Activated CD4-positive, alpha-beta T cell treated with anti-CD3 and anti-CD28 coated beads, Interleukin-2, Interleukin-6, amounts not matched to agents 100 ng/mL and 50 ng/mL, durations not matched to agents 16 hours and 8 hours (primary cell): ENCODE measurements at regions not wholly inside any gene's neighbourhood (a gene's known extent, or its start where the extent isn't known, plus 50 kb on each side); places are given as distances from the start of the nearest gene placed in this dataset.
"Not testable (repeated sequence)": the region's sequence is repeated elsewhere in the genome, so short reads cannot be mapped to it uniquely, and the experiment has no call there.

Source experiments
- DNase-seq: peaks from one replicate; pipeline ENCODE4 v3.0.0-alpha.2; 2020

DNA sequence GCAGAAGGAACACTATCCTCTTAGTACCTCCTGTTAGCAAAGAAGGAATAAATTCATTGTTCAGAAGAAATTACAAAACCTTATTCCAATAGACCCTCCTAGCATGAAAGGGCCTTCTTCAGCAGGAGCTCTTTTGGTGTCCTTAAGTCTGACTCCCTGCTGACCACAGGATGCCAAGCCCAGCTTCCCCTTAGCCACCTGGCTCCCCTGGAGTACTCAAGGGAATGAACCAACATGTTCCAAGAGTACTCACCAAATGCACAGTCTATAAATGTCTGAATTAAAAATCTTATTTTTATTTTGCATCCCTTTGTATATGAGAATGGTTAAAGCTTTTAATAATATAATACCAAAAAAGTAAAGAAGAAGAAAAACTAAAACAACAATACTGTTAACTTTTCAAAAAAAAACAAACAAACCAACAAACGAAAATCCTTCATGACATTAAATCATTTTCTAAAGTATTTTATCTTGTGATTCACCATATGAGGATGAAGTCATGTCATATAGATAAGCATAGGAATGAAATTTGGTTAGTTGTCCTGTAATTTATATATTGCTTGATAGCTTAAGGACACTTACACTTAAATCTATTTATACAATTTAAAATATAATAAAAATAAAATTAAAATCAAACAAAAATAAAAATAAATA is 1355.1 kb downstream of the HACE1 start:
- no peak for DNase-seq

DNA sequence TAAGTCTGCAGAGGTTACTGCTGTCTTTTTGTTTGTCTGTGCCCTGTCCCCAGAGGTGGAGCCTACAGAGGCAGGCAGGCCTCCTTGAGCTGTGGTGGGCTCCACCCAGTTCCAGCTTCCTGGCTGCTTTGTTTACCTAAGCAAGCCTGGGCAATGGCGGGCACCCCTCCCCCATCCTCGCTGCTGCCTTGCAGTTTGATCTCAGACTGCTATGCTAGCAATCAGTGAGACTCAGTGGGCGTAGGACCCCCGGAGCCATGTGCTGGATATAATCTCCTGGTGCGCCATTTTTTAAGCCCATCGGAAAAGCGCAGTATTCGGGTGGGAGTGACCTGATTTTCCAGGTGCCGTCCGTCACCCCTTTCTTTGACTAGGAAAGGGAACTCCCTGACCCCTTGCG is 1363.1 kb downstream of the HACE1 start:
- DNase-seq: not testable (repeated sequence)

DNA sequence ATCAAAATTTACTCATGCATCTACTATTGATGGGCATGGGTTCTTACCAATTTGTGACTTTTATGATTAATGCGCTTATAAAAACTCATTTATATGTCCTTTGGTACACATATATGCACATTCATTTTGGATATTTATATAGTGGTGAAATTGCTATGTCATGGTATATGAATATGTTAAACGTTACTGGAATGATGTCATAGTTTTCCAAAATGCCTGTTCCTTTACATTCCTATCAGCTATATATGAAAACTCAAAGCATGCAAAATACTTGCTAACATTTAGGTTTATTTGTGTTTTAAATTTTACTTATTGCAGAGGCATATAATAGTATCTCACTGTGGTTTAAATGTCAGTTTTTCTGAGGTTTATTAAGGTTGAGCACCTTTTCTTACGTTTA is 1403.1 kb downstream of the HACE1 start:
- DNase-seq: no peak

DNA sequence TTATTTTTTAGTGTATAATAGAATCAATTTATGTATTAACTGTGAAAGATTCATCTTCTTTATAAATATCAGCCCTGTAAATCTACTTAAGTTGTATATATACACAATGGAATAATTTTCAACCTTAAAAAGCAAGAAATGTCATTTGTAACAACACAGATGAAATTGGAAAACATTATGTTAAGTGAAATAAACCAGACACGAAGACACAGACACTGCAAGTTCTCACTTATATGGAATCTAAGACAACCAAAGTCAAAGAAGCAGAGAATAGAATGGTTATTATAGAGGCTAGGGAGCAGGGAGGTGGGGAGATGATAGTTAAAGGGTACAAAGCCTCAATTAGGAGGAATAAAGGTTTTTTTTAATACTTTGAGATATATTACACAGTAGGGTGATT is 1404.4 kb downstream of the HACE1 start:
- DNase-seq: no peak

DNA sequence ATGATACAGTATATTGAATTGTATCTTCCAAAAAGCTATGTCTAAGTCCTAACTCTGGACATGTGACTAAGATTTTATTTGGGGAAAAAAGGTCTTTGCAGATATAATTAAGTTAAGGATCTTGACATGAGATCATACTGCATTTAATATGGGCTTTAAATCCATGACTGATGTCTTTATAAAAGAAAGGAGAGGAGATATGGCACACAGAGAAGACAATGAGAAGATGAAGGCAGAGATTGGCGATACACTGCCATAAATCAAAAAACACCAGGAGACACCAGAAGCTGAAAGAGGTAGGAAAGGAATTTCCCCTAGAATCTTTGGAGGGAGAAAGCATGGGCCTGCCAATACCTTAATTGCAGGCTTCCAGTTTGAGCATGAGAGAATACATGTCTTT is 1450.2 kb downstream of the HACE1 start:
- no peak for DNase-seq

DNA sequence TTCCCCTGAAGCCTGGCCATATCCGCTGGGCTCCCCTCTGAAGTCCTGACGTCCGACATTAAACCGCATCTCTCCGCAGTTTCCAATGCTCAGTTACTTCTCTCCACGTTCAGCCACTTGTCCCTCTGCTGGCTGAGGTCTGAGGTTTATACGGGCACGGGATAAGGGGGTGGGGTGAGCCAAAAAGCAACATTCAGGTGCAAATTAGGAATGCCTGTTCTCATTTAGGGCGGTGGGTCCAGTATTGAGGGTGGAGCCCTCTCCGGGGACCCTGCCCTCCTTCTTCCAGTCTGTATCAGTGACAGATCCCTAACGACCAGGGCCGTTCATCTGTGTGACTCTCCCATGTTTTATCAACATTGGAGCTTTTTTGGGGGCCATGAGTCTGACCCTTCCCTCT is 1454.4 kb downstream of the HACE1 start:
- no peak for DNase-seq

DNA sequence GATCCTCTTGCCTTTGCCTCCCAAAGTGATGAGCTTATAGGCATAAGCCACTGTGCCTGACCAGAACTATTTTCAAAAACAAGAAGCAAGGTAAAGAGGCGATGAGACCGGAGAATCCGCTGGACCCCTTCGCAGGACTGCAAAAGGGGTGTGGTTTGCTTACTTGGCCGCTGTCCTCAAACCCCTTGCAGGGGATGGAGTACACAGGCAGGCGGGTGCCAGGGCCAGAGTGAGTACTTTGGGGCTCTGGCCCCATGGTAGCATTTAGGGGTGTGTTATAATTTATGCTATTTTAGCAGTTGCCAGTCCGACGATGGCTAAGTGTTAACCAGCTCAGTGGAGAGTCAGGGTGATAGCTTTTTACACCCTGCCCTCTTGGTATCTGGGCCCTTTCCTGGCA is 1454.9 kb downstream of the HACE1 start:
- DNase-seq: no peak

DNA sequence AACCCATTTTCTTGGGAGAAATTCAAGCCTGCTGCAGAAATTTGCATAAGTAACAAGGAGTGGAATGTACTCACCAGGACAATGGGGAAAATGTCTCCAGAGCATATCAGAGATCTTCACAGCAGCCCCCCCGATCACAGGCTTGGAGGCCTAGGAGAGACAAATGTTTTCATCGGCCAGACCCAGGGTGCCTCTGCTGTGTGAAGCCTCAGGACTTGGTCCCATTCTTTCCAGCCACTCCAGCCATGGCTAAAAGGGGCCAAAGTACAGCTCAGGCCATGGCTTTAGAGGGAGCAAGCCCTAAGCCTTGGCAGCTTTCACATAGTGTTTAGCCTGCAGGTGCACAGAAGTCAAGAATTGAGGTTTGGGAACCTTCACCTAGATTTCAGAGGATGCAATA is 1463.0 kb downstream of the HACE1 start:
- no peak for DNase-seq

DNA sequence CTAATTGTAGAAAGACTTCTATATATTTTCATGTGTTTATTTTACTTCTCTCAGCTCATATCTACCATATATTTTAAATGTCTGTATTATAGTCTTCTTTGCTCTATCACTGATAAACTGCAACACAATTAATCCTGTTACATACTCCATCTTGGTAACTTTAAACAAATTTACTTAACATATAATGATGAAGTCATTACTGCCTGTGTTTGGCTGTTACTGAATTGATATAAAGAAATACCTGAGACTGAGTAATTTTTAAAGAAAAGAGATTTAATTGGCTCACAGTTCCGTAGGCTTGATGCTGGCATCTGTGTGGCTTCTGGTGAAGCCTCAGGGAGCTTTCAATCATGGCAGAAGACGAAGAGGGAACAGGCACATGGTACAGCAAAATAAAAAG is 1480.4 kb downstream of the HACE1 start:
- no peak for DNase-seq

DNA sequence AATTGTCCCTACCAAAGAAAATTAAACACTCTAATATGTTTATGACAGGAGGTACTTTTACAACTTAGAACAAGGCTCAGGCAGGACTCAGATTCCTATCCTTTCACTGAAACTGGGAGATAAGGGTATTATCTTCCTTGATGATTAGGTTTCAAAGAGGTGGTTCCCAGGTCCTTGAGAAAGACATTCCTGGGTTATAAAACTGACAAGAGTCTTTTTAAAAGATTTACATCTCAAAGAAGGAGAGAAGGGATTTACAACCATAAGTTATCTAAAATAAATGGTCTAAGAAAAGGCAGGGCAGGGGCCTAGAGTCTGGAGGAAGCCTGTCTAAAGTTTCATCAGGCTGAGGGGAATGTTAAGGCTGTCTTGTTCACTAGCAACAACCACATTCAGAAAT is 1492.5 kb downstream of the HACE1 start:
- no peak for DNase-seq

DNA sequence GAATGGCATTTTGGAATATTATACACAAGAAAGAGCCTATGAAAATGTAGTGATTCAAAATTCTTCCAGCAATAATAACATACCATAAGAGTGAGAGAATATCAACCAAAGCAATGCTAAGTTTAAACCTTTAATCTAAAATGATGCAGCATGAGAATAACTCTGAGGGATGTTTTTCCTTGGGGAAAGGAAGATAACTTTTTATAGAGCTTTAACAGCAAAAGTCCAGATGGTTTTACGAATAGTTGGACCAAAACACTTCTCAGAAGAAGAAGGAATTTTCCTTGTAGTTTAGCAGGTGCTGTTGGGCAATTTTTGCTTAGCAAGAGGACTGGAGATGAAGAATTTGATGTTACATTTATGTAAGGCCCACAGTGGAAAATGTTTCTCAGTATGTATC is 1503.2 kb downstream of the HACE1 start:
- DNase-seq: no peak

DNA sequence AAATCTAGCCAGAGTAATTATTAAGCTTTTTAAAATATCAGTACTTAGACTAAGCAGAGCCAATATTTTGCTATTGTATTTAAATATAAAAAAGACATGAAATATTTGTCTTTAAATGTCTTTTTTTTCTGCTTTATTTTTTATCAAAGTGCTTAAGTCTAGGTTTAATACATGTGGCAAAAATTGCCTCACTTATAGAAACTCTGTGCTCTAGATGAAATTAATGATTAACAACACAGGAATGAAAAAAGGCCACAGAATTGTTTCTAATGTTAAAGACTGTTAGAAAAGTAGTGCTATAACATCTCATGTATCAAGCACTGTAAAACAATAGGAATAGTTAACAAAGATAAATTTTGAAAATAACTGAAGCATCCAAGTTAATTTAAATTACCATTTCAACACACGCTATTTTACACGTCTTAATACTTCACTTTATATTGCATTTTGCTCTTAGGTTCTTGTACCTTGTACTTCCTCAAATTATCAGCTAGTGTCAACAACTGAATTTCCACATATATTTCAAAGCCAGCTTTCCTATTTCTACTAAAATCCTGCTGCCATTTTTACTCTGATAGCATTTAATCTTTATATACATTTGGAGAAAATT is 1515.1 kb downstream of the HACE1 start:
- no peak for DNase-seq

DNA sequence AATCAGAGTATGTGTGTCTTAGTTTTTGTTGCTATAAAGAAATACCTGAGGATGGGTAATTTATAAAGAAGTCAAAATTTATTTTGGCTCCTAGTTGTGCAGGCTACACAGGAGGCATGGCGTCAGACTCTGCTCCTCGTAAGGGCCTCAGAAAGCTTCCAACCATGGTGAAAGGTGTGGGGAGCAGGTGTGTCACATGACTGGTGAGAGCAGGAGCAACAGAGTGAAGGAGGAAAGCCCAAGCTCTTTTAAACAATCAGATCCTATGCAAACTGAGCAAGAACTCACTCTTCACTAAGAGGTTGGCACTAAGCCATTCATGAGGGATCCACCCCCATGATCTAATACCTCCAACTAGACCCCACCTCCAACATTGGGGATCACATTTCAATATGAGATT is 1524.3 kb downstream of the HACE1 start:
- no peak for DNase-seq

DNA sequence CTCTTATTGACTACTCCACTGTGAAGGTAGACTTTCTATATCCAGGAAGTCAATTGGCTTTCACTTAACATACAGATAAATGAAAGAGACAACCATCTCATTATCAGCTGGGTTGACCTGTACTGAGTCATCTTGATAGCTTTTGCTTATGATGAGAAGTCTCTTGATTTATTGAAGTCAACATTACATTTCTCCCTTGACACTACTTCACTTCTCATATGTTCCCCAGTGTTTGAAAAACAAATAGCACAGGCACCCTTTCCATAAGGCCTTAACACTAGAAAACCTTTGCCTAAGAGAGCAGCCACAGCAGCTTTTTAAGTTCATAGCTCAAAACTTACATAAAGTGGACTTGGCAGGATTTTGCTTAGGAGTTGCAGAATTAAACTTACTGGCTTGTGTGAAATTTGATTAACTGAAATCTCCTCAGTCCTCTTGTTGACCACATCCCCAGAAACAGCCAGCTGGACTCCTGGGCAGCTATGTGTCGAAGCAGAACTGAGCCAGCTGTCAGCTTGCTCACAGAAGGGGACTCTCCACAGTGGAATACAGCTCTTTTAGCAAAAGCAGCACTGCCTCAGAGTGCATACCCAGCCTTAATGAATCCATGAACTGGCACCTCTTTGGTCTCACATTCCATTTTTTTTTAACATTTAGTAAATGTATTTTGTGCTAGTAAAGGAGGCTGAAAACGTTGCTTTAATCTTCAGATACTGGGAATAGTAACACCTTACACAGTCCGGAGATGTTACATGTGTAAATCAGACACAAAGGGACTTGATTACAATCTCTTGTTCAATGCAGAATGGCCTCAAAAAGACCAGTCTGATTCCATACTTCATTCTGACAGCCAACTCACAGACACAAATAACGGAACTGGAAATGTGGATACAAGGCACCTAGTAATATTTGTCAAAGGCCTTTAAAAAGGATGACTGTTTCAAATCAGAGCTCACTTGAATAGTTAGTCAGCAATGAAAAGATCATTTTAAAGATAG is 1532.7 kb downstream of the HACE1 start:
- DNase-seq: no peak

DNA sequence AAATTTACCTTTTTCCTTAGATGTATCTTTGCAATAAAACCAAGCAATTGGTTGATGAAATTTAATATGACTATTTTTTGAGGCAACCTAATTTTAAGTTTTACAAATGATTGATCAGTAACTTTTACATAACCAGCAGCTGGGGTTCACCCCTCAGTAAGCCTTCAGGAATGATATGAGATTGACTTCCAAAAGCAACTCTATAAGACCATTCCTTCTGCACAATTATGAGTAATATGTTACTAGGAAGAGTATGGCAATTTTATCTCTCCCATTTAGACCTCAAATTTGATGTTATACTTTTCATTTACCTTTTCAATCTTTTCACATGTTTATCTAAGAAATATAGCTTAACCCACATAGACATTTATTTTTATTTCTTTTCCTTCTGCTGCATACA is 1546.3 kb downstream of the HACE1 start:
- no peak for DNase-seq

DNA sequence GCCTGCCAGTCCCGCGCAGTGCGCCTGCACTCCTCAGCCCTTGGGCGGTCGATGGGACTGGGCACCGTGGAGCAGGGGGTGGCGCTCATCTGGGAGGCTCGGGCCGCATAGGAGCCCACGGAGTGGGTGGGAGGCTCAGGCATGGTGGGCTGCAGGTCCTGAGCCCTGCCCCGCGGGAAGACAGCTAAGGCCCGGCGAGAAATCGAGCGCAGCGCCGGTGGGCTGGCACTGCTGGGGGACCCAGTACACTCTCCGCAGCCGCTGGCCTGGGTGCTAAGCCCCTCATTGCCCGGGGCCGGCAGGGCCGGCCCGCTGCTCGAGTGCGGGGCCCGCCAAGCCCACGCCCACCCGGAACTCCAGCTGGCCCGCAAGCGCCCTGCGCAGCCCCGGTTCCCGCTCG is 1565.3 kb downstream of the HACE1 start:
- not testable (repeated sequence) for DNase-seq

DNA sequence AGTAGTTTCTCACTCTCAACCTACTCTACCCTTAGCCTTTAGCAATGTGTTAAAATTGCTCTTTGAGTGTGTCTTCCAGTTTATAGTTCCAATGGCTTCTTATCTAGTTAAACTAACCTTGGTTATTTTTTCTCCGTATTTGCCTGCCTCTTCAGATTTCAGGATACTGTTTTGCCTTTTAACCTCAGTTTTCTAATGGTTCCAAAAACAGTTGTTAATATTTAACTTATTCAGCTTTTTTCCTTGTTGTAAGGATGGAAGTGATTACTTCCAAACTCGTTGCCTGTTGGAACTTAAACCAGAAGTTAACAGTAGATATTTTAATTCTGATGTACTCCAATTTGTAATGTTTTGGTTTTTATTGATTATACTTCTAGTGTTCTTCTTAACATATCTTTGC is 1574.9 kb downstream of the HACE1 start:
- no peak for DNase-seq

DNA sequence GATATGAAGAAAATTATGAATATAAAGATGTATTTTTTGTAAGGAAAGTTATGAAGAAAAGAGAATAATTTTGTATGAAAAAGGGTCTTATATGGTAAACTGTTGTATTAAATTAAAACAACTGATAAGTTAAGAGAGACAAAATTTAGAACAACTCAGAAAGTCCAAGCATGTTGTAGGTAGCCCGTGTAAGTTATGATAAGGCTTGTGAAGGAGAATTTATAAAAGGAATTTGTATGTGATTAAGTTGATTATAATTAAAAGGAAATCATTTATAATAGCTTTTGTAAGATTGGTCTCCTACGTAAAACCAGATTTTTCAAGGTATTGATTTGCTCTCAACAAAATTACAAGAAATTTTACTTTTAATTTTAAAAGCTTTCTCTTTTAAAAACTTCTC is 1579.3 kb downstream of the HACE1 start:
- no peak for DNase-seq

DNA sequence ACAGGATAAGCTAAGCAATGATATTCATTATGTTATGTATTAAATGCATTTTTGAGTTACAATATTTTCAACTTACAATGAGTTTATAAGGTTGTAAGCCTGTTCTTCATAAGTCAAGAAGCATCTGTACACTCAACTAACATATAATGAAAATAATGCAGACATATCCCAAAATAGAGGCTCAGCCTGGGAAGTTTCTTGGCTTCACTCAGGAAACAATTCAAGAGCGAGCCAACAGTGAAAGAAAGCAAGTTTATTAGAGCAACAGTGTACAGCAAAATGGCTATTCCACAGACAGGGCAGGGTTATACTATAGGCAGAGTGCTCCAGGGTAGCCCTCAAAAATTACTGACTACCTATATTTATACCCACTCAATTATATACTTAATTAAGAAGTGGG is 1581.8 kb downstream of the HACE1 start:
- no peak for DNase-seq

DNA sequence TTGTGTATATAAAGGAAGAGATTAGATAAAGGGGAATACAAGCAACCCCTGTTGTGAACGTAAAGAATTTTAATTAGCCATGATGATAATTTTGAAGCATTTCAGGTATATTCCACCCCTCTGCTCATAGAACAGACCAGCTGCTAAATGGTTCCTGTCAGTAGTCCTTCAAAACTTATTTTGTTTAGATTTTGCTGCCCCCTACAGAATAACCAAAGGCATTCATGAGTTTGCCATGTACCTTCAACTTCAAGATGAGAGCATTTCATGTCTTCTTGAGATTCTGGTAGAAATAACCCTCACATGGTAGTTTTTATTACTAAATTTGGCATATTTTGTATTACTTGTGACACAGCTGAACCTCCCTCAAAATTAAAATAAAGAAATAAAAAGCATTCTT is 1586.7 kb downstream of the HACE1 start:
- DNase-seq: no peak

DNA sequence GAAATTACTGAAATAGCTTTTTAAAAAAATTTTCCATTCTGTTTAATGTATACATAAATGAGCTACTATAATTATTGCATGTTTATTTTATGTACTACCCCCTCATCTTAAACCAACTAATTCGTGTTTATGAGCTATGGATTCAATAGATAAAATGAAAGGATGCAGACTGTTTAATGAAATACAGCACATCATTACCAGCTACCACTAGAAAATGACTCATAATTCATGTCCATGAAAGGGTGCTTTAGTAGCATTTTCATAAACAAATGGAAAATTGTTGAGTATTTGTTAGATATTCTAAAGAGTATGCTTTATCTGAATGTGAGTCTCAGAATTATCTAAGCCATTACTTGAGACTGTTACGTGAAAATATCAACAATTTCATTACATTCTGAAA is 1590.1 kb downstream of the HACE1 start:
- DNase-seq: no peak

DNA sequence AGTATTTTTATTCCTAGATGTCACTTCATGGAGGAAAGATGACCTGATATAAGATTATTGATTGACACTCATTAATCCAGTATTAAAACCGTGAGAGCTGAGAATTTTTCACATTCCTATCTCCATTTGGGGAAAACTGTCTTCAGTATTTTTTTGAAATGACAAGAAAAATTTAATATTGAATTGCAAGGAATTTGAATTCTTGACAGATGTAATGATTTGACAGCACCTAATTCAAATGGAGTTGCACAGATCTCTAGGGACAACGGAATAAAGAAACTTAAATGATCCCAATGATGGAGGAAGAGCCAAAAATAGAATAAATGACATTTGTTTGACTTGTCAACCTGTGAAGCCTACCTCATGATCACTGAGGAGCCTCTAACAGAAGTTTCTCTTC is 1591.4 kb downstream of the HACE1 start:
- no peak for DNase-seq

DNA sequence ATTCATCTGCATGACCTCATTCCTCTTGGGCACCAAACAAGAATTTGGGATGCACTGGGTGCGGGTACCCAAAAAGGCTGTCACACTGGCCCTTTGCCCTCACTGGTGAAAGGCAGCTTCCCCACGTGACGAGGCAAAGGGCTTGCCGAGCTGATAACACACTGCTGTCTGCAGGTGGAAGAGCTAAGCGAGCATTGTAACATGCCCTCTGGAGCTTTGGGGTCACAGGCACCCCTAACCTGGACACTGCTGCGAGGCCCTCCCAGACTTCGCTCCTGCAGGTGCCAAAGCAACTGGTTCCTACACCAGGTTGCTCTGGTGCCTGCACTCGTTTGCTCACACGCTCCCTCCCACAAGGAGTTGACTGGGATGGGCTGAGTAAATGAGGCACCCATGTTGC is 1595.7 kb downstream of the HACE1 start:
- no peak for DNase-seq

DNA sequence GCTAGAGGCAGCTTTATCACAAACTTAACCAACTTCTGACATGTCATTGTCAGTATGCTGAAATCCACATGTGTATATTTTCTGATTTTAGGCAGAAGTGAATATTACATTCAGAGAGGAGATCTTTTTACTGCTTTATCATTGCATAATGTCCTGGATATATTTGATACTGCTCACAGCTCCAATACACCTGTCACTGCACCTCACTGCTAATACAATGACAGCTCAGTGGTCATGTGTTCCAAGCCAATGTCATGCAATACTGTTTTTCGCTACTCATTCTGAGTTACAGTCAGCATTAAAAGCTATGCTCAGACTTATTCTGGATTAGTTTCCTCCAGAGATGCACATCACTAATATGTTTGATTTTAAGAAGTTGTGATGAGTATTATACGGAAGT is 1604.6 kb downstream of the HACE1 start:
- DNase-seq: no peak
